Left kidney (tissue), 1 donor: ENCODE measurements at regions not wholly inside any gene's neighbourhood (a gene's known extent, or its start where the extent isn't known, plus 50 kb on each side); places are given as distances from the start of the nearest gene placed in this dataset.
"Not testable (repeated sequence)": the region's sequence is repeated elsewhere in the genome, so short reads cannot be mapped to it uniquely, and the experiment has no call there.

ENCODE experiments used
- DNase-seq: peaks from one replicate; pipeline ENCODE4 v3.0.0-alpha.2; 2013

GRCh38 chr20:12072221-12072953, 154.7 kb downstream of the BTBD3 start:
- DNase-seq = no peak

GRCh38 chr20:12072954-12073264, 155.2 kb downstream of the BTBD3 start:
- no peak for DNase-seq

DNA sequence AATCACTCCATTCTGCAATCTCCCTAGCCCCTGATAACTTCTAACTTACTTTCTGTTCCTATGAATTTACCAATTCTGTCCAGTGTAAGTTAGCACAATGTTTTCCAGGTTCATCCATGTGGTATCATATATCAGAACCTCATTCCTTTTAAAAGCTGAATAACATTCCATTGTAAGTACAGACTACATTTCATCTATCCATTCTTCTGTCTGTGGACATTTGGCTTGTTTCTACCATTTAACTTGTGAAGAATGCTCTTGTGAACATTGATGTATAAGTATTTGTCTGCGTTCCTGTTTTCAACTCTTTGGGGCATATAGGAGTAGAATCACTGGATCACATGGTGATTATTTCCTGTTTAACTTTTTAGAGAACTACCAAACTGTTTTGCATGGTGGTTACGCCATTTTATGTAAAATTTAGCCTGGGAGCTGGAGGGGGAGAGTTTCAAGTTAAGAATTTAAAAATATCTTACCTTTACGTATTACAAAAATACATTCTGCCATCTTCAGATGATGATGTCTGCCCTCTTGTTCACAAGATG, 156.5 kb downstream of the BTBD3 start:
- DNase-seq = no peak

GRCh38 chr20:12076200-12076599, 158.5 kb downstream of the BTBD3 start:
- no peak for DNase-seq

GRCh38 chr20:12077875-12078274, 160.2 kb downstream of the BTBD3 start:
- DNase-seq = no peak

- DNase-seq = no peak
These were observed 161.8 kb downstream of the BTBD3 start for GRCh38 chr20:12079490-12079889.

DNA sequence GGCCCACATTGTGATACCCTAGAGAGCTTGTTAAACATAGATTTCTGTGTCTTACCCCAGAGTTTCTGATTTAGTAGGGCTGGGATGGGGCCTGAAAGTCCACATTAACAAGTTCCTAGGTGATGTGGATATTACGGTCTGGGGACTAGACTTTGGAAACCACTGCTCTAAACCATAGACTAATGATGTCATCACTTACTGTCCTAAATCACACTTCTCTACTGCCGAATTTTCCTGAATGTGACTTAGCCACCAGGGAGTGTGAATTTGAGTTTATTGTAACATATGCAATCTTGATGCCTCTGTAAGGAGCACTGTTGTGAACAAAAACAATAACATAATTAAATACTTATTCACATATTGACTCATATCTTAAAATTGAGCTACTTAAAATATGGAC, 165.6 kb downstream of the BTBD3 start:
- DNase-seq = no peak

DNA sequence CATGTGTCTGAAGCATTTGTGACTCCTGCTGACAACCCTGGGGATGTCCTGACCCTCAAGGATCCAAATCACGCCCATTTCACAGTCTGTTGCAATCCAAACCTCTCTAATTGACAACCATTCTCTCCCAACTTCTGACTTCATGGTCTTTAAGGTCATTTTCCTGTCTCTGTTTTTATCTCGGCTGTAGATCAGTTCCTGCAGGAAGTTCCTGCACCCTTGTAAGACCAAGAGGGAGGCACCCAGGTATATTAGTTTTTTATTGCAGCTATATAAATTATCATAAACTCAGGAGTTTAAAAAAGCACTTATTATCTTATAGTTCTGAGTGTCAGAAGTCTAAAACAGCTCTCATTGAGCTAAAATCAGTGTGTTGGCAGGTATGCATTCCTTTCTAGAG, 166.8 kb downstream of the BTBD3 start:
- no peak for DNase-seq

DNA sequence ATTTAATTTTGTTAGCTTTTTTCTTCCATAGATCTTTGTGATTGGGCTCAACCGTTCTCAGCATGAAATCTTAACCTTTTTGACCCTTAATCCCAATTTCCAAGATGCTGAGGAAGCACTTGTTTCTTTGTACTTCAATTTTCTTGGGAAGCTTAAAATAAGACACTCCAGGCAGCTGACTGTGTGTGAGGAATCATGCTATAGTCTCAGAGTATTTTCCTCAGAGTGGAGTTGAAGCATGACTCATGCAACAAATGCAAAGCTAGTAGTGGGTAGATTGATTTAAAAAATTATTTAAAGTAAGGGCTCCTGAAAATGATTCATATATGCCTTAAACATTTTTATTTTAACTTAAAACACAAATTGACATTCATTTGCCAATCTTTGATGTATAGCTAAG, 168.7 kb downstream of the BTBD3 start:
- DNase-seq = no peak

- no peak for DNase-seq
These were observed 173.2 kb downstream of the BTBD3 start for GRCh38 chr20:12090920-12091319.

- no peak for DNase-seq
These were observed 175.5 kb downstream of the BTBD3 start for GRCh38 chr20:12093057-12093796.

DNA sequence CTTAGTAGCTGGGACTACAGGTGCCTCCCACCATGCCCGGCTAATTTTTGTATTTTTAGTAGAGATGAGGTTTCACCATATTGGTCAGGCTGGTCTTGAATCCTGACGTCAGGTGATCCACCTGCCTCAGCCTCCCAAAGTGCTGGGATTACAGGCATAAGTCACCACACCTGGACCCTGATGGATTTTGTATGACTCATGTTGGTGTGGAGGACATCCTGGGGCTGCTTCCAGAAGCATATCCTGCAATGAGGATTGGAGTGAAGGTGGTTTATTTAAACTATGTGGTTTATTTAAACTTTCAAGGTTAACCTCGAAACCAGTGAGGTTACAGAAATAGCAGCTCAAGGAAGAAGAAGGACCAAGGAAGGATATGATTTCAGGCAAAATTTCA, 176.1 kb downstream of the BTBD3 start:
- DNase-seq = not testable (repeated sequence)

DNA sequence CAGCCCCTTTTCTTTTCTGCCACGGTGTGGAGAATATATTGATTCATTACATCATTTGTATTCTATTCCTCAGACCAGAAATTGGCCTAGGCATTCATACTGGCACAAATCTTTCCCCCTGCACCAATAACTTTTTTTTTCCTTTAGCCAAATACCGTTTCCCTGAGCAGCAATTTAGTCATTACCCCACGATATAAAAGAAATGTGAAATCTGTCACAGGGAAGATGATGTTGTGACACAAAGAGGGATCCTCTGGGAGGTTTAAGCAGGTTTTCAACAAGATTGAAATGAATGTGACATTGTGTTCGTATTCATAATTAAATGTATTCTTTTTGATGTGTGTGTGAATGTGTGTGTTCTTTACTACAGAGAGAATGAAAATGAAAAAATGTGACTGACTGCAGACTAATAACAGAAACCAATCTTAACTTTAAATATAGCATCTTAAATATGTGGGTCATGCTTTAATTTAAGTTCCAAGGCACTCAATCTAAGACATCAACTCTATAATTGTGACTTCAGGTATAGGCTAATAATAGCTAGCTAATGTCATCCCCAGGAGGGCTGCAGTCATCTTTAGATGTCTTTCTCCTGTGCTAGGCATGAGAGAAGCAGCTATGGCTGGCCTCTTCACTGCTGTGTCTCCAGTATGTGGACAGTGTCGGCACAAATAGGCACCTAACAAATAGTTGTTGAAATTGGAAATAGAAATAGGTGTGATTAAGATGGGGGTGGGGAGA, 177.7 kb downstream of the BTBD3 start:
- no peak for DNase-seq

DNA sequence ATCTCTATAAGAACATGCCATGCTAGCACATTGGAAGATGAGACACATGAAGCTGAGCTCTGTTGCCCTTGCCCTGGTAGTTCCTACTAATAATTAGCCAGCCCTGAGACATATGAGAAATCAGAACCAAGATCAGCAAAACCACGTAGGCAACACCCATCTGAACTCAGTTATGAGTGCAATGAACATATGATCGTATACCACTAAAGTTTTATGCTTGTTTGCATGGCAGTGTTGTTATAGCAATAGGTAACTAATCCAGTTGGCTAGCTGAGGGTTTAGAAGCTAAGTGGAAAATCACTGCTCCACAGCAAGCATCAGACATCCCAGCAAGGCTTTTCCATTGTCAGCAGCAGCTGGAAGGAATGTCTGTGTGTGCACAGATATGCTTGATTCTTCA, 180.7 kb downstream of the BTBD3 start:
- DNase-seq = no peak

GRCh38 chr20:12108846-12109245, 191.2 kb downstream of the BTBD3 start:
- DNase-seq = no peak

GRCh38 chr20:12110274-12110673, 192.6 kb downstream of the BTBD3 start:
- no peak for DNase-seq

GRCh38 chr20:12110711-12111110, 193.0 kb downstream of the BTBD3 start:
- DNase-seq = no peak

DNA sequence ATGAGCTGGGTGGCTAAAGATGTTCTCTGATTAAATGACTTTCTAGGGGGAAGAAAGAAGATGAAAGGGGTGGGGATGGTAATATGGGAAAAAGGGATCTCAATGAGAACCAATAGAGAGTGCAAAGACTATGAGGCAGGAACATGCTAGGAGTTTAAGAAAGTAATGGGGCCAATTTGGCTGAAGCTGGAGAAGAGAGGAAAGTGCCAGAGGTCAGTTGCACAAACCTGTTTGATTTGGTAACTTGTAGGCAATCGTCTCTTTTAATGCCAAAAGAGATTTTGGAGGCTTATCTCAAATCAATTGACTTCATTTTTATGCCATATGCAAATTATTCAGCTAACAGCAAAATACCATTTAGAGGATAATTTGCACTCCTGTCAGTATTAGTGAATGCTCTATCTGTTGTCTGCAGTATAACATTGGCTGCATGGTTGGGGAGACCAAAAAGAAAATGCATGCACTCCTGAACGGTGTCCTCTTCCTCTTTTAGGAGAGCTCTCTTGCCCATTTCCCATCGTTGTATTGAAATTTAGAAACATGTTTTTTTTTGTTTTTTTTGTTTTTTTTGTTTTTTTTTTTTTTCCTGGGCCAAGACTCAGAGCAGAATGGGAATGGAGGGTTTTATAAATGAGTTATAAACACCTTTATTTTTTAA, 193.9 kb downstream of the BTBD3 start:
- no peak for DNase-seq

GRCh38 chr20:12112089-12112474, 194.4 kb downstream of the BTBD3 start:
- no peak for DNase-seq

- DNase-seq = no peak
These were observed 195.0 kb downstream of the BTBD3 start for GRCh38 chr20:12112665-12113064.

DNA sequence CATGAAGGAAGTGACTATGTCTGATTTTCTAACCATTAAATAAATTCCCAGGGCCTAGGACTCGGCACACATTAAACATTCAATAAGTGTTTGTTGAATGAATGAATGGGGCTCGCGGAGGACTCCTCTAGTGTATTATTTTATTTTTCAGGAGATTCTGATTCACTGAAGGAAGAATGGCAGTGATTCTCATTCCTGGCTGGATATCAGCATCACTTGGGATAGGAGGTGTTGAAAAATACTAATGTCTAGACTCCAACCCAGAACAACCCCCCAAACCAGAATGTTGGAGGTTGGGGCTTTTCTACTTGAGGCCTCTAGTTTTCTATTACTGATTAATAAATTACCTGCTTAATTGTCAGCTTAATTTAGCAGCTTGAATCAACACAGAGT, 195.4 kb downstream of the BTBD3 start:
- DNase-seq = no peak
